Fibroblast of lung (primary cell): ENCODE measurements at regions not wholly inside any gene's neighbourhood (a gene's known extent, or its start where the extent isn't known, plus 50 kb on each side); places are given as distances from the start of the nearest gene placed in this dataset.

Source experiments
- DNase-seq, 2 donors: peaks; one replicate each; pipeline versions ENCODE4 v3.0.0 to v3.0.0-alpha.2; 2010; ENCODE audit warnings: low read depth in 2 of 2
- H2AFZ ChIP-seq: 2 replicates; pipeline ENCODE4 v1.5.1; 2012; ENCODE audit warnings: low read length, control low read depth, inconsistent platforms
- H3K27ac ChIP-seq: 2 replicates; pipeline ENCODE4 v1.5.1; 2011; ENCODE audit warnings: low read length, control low read depth; ENCODE audit not compliant: insufficient read depth
- H3K27me3 ChIP-seq: 2 replicates; pipeline ENCODE4 v1.5.1; 2011; ENCODE audit warnings: mild to moderate bottlenecking, low read length; ENCODE audit not compliant: control insufficient read depth, insufficient read depth
- H3K36me3 ChIP-seq: 2 replicates; pipeline ENCODE4 v1.5.1; 2011; ENCODE audit warnings: low read length; ENCODE audit not compliant: control insufficient read depth, insufficient read depth
- H3K4me1 ChIP-seq: 2 replicates; pipeline ENCODE4 v1.5.1; 2011; ENCODE audit warnings: low read length; ENCODE audit not compliant: control insufficient read depth, insufficient read depth; ENCODE audit errors: extremely low read depth
- H3K4me2 ChIP-seq: 2 replicates; pipeline ENCODE4 v1.5.1; 2011; ENCODE audit warnings: low read length, control low read depth; ENCODE audit not compliant: insufficient read depth; ENCODE audit errors: extremely low read depth
- H3K4me3 ChIP-seq, 4 experiments: fragments of 200-600 bp in 1 of 4; sonication (generic) in 1 of 4; replicated peaks in 1 of 4; 2 replicates each; pipeline ENCODE4 v1.5.1; 2011 to 2016; ENCODE audit warnings: low read length in 4 of 4, low read depth in 3 of 4, mild to moderate bottlenecking in 3 of 4, control low read depth in 2 of 4, inconsistent platforms in 1 of 4, mixed read lengths in 1 of 4; ENCODE audit not compliant: insufficient read depth in 1 of 4; ENCODE audit errors: control extremely low read depth in 1 of 4
- H3K79me2 ChIP-seq: 2 replicates; pipeline ENCODE4 v1.5.1; 2012; ENCODE audit warnings: mild to moderate bottlenecking, low read length, inconsistent platforms; ENCODE audit not compliant: control insufficient read depth, insufficient read depth
- H3K9ac ChIP-seq: 2 replicates; pipeline ENCODE4 v1.5.1; 2011; ENCODE audit warnings: mild to moderate bottlenecking, low read length, control low read depth; ENCODE audit not compliant: insufficient read depth
- H3K9me3 ChIP-seq: 2 replicates; pipeline ENCODE4 v1.5.1; 2012; ENCODE audit warnings: low read depth, low read length; ENCODE audit not compliant: control insufficient read depth, insufficient read depth
- H4K20me1 ChIP-seq: 2 replicates; pipeline ENCODE4 v1.5.1; 2011; ENCODE audit warnings: low read length; ENCODE audit not compliant: control insufficient read depth, insufficient read depth; ENCODE audit errors: extremely low read depth
- CTCF ChIP-seq, 2 donors: IDR thresholded peaks in 1 of 2; conservative IDR thresholded peaks in 1 of 2; 1 replicate in 1 of 2; 2 replicates in 1 of 2; pipeline ENCODE4 v1.5.1; 2011 to 2012; ENCODE audit warnings: low read length in 2 of 2, control low read depth in 1 of 2, inconsistent platforms in 1 of 2, low read depth in 1 of 2, mild to moderate bottlenecking in 1 of 2
- EZH2 ChIP-seq: IDR thresholded peaks from 2 replicates; pipeline ENCODE4 v1.5.1; 2012; ENCODE audit warnings: low read length, control low read depth, mild to moderate bottlenecking; ENCODE audit errors: missing control alignments

- DNase-seq = no peak
- no peak overlapping the region for H3K4me3 ChIP-seq
- H3K79me2 ChIP-seq = no peaks in the 10 kb centered on the region
- H3K4me2 ChIP-seq = no peak overlapping the region
- no peaks in the 10 kb centered on the region for H3K27me3 ChIP-seq
- H3K4me1 ChIP-seq = no peaks in the 10 kb centered on the region
- H3K27ac ChIP-seq = no peak overlapping the region
- H3K36me3 ChIP-seq = no peaks in the 10 kb centered on the region
- no peak overlapping the region for H3K9ac ChIP-seq
- no peak overlapping the region for H2AFZ ChIP-seq
- no peaks in the 10 kb centered on the region for H3K9me3 ChIP-seq
- TF ChIP-seq EZH2 (no peak), CTCF (conservative IDR thresholded peaks at IDR 0.05 in 1 of 2, IDR thresholded peaks at IDR 0.05 in 1 of 2; ENCODE audit: low read depth in 1 of 2, low read length in 2 of 2) (no peak)
- no peaks in the 10 kb centered on the region for H4K20me1 ChIP-seq
Measured at GRCh38 chr5:169395136-169395535, 94.2 kb upstream of the SLIT3 start.

- Histone ChIP-seq H3K9ac (no peak overlapping the region), H4K20me1 (no peaks in the 10 kb centered on the region), H3K79me2 (no peaks in the 10 kb centered on the region), H3K36me3 (no peaks in the 10 kb centered on the region), H3K27ac (no peak overlapping the region), H3K4me1 (no peaks in the 10 kb centered on the region), H3K4me3 (no peak overlapping the region), H3K9me3 (no peaks in the 10 kb centered on the region), H3K27me3 (no peaks in the 10 kb centered on the region), H3K4me2 (no peak overlapping the region), H2AFZ (no peak overlapping the region)
- DNase-seq = no peak
- TF ChIP-seq CTCF (conservative IDR thresholded peaks at IDR 0.05 in 1 of 2, IDR thresholded peaks at IDR 0.05 in 1 of 2; ENCODE audit: low read depth in 1 of 2, low read length in 2 of 2) (no peak), EZH2 (no peak)
Measured at GRCh38 chr5:169394371-169394770, 93.4 kb upstream of the SLIT3 start.

- Histone ChIP-seq H3K4me3 (no peak overlapping the region), H3K27me3 (no peaks in the 10 kb centered on the region), H3K9ac (no peak overlapping the region), H3K4me1 (no peaks in the 10 kb centered on the region), H3K9me3 (no peaks in the 10 kb centered on the region), H2AFZ (no peak overlapping the region), H4K20me1 (no peaks in the 10 kb centered on the region), H3K4me2 (no peak overlapping the region), H3K79me2 (no peaks in the 10 kb centered on the region), H3K27ac (no peak overlapping the region), H3K36me3 (no peaks in the 10 kb centered on the region)
- TF ChIP-seq CTCF (conservative IDR thresholded peaks at IDR 0.05 in 1 of 2, IDR thresholded peaks at IDR 0.05 in 1 of 2; ENCODE audit: low read depth in 1 of 2, low read length in 2 of 2) = no peak
- no peak for DNase-seq
Measured at GRCh38 chr5:169393907-169394306, 93.0 kb upstream of the SLIT3 start.
